ENCODE measurements at regions not wholly inside any gene's neighbourhood (a gene's known extent, or its start where the extent isn't known, plus 50 kb on each side); places are given as distances from the start of the nearest gene placed in this dataset.

- Histone ChIP-seq H3K4me3 (no peak overlapping the region), H3K4me1 (replicated peaks in 1 of 2) (no peaks in the 10 kb centered on the region), H3K27ac (no peak overlapping the region), H3K36me3 (replicated peaks in 1 of 2) (no peaks in the 10 kb centered on the region), H3K9me3 (replicated peaks in 1 of 3) (no peaks in the 10 kb centered on the region), H3K27me3 (no peaks in the 10 kb centered on the region)
- WGBS, 4 donors = 40 to 63% (median 51%) methylated on average over 6 of the region's 6 CpGs
- intact Hi-C loops (cut with DNase I) = no loop called here
- DNase-seq = no peak
- TF ChIP-seq POLR2A (IDR thresholded peaks at IDR 0.05) = no peak
- TF ChIP-seq CTCF (IDR thresholded peaks at IDR 0.05) = no peak
These were observed 143.6 kb upstream of the CRY1 start for GRCh38 chr12:107236824-107237511.

DNA sequence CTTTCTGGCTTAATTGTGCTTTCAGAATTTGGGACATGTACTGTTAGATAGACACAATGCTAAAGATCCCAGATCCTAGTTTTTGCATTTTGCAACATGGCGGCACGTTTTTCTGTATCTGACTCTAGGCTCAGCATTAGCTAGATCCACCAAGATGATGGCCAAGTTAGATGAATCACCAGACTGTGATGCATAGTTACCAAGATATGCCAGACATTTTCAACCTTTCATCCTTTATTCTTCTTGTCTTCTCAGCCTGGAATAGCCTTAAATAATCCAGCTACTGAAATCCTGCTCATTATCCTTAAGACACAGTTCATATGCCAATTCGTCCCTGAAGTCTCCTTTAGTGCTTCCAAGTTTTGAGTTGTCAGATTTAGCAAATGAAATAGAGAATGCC, 144.9 kb upstream of the CRY1 start:
- intact Hi-C loops (cut with DNase I) = no loop called here
- Histone ChIP-seq H3K27me3 (no peaks in the 10 kb centered on the region), H3K27ac (no peak overlapping the region), H3K9me3 (replicated peaks in 1 of 3) (no peaks in the 10 kb centered on the region), H3K36me3 (replicated peaks in 1 of 2) (no peaks in the 10 kb centered on the region), H3K4me1 (replicated peaks in 1 of 2) (no peaks in the 10 kb centered on the region), H3K4me3 (no peak overlapping the region)
- no peak for DNase-seq
- TF ChIP-seq CTCF (IDR thresholded peaks at IDR 0.05) (no peak), POLR2A (IDR thresholded peaks at IDR 0.05) (no peak)
- WGBS, 4 donors = 67 to 80% (median 70%) methylated on average over 3 of the region's 3 CpGs

GRCh38 chr12:107241411-107241810, 148.1 kb upstream of the CRY1 start:
- Histone ChIP-seq H3K27ac (no peak overlapping the region), H3K4me1 (replicated peaks in 1 of 2) (no peaks in the 10 kb centered on the region), H3K4me3 (no peak overlapping the region), H3K36me3 (replicated peaks in 1 of 2) (no peaks in the 10 kb centered on the region), H3K9me3 (replicated peaks in 1 of 3) (no peaks in the 10 kb centered on the region), H3K27me3 (no peaks in the 10 kb centered on the region)
- intact Hi-C loops (cut with DNase I) = no loop called here
- DNase-seq = peak; percentile 28 to 69 (median 56)
- TF ChIP-seq CTCF (IDR thresholded peaks at IDR 0.05) (no peak), POLR2A (IDR thresholded peaks at IDR 0.05) (no peak)
- 11 to 47% (median 38%) methylated on average over 1 of the region's 1 CpG for whole genome bisulfite sequencing, 4 donors

DNA sequence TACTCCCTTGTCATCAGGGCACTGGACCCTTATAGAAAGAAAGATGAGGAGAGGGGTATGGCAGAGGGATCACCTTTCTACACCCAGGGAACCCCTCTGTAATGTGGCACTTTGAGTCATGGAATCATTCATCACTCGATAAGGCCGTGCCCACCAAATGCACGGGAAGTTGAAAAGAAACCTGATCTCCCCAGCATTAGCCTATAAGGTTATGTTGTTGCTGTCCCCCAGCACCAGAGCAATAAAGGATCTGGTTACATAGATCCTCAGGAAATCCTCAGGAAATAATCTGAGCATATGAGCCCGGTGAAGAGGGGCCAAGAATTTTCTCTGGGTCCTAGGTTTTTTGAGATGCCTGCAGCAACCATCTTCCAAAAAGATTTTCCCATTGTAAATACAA, 148.8 kb upstream of the CRY1 start:
- H3K27me3 ChIP-seq = no peaks in the 10 kb centered on the region
- no peaks in the 10 kb centered on the region for H3K9me3 ChIP-seq (replicated peaks in 1 of 3)
- H3K4me1 ChIP-seq (replicated peaks in 1 of 2) = no peaks in the 10 kb centered on the region
- TF ChIP-seq CTCF (IDR thresholded peaks at IDR 0.05) (no peak), POLR2A (IDR thresholded peaks at IDR 0.05) (no peak)
- intact Hi-C loops (cut with DNase I) = no loop called here
- DNase-seq = no peak
- H3K36me3 ChIP-seq (replicated peaks in 1 of 2) = no peaks in the 10 kb centered on the region
- no peak overlapping the region for H3K4me3 ChIP-seq
- 38 to 46% (median 39%) methylated on average over 4 of the region's 4 CpGs for WGBS, 4 donors
- no peak overlapping the region for H3K27ac ChIP-seq
